Gastroesophageal sphincter (tissue), 3 donors: ENCODE measurements at regions not wholly inside any gene's neighbourhood (a gene's known extent, or its start where the extent isn't known, plus 50 kb on each side); places are given as distances from the start of the nearest gene placed in this dataset.

Source experiments
- POLR2AphosphoS5 ChIP-seq: sonication (generic); formaldehyde crosslinking; IDR thresholded peaks from one replicate; pipeline ENCODE4 v1.6.1; 2017; ENCODE audit warnings: antibody characterized with exemption
- TF ChIP-seq, protein P1 (sequence below), 4 experiments: fragments of 200-600 bp in 2 of 4; fragments of 450-650 bp in 2 of 4; sonication (generic) in 1 of 4; IDR thresholded peaks; one replicate each; pipeline ENCODE4 v1.5.1; 2017 to 2019; ENCODE audit warnings: antibody characterized with exemption in 4 of 4, mild to moderate bottlenecking in 2 of 4, moderate library complexity in 2 of 4

DNA sequence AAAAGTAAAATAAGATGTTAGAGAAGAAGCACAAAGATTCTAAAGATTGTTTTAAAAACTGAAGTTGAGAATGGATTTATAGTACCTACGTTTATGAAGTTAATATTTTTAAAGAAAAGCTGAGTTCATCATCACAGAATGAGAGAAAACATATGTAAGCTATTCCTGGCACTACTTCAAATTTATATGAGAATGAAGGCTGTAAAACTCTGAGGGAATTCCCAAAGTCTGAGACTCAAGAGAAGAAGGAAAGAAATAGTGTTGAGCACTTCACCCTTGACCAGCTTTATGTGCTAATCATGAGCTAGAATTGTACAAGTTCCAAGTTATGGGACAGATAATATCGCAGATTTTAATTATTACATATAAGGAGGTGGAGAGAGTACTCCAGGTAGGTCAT, 323.7 kb upstream of the GNAI1 start:
- TF ChIP-seq, protein P1, sequence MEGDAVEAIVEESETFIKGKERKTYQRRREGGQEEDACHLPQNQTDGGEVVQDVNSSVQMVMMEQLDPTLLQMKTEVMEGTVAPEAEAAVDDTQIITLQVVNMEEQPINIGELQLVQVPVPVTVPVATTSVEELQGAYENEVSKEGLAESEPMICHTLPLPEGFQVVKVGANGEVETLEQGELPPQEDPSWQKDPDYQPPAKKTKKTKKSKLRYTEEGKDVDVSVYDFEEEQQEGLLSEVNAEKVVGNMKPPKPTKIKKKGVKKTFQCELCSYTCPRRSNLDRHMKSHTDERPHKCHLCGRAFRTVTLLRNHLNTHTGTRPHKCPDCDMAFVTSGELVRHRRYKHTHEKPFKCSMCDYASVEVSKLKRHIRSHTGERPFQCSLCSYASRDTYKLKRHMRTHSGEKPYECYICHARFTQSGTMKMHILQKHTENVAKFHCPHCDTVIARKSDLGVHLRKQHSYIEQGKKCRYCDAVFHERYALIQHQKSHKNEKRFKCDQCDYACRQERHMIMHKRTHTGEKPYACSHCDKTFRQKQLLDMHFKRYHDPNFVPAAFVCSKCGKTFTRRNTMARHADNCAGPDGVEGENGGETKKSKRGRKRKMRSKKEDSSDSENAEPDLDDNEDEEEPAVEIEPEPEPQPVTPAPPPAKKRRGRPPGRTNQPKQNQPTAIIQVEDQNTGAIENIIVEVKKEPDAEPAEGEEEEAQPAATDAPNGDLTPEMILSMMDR (IDR thresholded peaks at IDR 0.05), result no peak
- no peak for TF ChIP-seq POLR2AphosphoS5
